Activated CD8-positive, alpha-beta memory T cell treated with anti-CD3 and anti-CD28 coated beads for 48 hours (primary cell): ENCODE measurements at regions not wholly inside any gene's neighbourhood (a gene's known extent, or its start where the extent isn't known, plus 50 kb on each side); places are given as distances from the start of the nearest gene placed in this dataset.
A peak's percentile ranks its signal among the peaks of the same experiment; 100 is the strongest.
"Not testable (repeated sequence)": the region's sequence is repeated elsewhere in the genome, so short reads cannot be mapped to it uniquely, and the experiment has no call there.

Source experiments
- DNase-seq, 3 experiments: peaks; one replicate each; pipeline ENCODE4 v3.0.0-alpha.2; 2020; ENCODE audit warnings: low read depth in 2 of 3, low spot score in 2 of 3

DNA sequence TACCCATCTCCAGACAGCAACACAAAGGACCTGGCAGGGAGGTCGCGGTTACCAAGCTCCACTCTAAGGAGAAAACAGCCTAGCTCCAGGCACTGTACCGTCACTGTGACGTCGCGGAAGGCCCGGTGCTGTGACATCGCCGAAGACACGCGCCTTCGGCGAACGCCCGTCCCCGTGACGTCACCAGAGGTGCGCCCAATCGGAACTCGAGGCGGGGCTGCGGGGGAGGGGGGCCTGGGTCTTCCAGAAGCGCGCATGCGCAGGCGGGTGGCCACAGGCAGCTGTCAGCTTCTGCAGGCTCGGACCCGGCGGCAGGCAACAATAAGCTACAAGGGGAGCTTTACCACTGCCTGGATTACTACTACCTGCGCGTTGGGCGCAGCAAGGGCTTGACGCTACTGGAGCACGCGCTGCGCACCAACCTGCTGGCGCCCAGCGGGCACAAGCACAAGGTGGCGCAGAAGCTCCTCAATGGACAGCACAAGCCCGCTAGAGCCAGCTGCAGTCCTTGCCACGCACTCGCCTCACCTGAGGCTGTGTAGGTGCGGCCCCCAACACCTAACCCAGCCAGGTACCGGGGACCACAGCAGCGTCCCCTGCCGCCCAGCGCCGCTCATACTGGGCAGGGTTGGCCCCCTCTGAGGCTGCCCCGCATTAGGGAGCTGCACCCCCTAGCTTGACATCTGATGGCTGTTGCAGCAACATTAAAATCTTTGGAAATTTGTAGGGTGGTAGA, 208.4 kb downstream of the TPST1 start:
- peak; percentile 66 to 73 (median 73) for DNase-seq

DNA sequence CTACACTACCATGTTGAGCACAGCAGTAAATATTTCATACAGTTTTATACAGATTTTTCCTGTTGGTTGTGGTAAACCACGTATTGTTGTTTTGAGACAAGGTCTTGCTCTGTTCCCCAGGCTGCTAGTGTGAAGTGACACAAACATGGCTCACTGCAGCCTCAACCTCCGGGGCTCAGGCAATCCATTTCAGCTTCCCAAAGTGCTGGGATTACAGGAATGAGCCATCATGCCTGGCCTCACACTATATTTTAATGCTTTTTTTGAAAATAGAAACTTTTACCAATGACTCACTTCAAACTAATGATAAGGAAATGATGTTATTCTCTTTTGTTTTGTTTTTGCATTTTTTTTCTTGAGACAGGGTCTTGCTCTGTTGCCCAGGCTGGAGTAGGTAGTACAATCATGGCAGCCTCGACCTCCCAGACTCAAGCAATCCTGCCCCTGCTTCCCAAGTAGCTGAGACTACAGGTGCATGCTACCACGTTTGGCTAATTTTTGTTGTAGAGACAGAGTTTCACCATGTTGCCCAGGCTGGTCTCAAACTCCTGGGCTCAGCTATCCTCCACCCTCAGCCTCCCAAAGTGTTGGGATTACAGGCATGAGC, 210.6 kb downstream of the TPST1 start:
- no peak for DNase-seq

DNA sequence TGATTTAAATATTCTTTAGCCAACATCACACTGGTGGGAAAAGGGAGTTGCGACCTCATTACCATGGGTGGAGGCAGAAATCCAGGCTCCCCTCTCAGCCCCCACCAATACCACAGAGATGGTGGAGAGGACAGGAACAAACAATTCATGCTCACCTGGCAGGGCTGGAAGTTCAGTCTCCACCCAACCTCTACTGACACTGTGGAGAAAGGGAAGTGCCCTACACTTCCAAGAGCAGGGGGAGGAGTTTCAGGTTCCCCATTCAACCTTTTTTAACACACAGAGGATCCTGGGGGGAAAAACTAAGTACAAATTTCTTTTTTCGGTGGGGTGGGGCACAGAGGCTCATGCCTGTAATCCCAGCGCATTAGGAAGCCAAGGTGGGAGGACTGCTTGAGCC, 210.1 kb upstream of the KCTD7 start:
- no peak for DNase-seq

DNA sequence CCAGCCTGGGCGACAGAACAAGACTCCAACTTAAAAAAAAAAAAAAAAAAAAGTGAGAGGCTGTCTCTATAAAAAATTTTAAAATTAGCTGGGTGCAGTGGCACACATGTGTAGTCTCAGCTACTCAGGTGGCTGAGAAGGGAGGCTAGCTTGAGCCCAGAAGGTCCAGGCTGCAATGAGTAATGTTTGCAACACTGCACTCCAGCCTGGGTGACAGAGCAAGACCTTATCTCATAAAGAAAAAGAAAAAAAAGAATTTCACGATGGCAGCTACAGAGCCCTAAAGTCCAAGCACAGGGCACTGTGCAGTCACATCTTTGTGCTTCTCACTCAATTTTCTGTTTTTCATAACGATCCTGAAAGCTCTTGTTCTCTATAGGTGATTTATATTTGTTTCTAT, 209.5 kb upstream of the KCTD7 start:
- DNase-seq = no peak

DNA sequence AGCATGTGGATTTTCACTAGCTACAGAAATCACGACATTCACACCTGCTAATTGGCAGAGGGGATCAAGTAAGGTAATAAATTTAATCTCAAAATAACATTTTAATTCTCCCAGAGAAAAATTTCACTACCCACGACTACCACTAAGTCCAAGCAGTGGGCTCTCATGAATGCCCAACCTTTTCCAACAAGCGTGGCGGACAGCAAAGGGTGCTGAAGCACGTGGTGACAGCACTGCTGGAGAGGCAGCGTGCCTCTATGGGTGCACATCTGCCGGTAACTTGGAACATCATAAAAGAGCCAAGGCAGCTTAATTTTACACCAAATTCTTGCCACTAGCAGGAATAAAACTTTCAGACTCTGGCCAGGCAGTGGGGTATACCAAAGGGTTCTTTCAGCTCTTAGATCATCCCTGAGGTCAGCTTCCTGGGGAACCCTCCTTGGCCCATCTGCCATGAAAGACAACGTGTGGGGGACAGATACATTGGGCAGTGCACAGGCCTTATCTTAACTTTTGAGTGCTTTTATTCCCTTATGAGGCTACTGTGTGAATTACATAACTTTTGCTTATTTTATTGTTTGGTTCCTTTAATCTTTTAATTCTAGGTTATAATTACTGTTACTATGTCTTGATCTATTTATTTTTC, 206.7 kb upstream of the KCTD7 start:
- DNase-seq = no peak

DNA sequence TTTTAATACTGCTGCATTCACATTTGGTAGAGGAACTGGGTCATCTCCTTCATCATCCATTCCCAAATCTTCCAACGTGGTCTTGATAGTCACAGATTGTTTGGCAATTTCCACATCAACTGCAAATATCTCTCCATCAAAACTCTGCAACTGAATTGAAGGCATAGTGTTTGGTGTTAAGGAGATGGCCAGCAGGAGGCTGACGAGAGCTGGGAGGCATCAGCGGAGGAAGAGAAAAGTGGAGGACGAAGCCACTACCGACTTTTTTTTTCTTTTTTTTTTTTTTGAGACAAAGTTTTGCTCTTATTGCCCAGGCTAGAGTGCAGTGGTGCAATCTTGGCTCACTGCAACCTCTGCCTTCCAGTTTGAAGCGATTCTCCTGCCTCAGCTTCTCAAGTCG, 205.0 kb upstream of the KCTD7 start:
- no peak for DNase-seq

DNA sequence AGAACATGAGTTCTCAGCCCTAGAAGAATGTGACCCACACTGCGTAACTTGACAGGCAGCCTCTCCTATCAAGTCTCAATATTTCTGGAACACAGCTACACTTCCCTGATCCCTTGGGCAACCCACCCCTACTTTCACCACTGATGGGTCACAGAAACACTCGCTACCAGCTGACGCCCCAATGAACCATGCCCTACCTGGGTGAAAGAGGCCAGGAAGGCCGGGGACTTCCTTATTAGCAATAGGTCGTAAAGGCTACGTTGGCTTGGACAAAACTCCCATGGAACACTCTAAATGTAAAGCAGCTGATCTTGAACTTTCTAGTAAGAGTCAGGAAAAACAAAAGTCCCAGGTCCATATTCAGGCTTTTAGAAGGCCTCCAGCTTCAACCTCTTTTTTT, 202.3 kb upstream of the KCTD7 start:
- DNase-seq = no peak

DNA sequence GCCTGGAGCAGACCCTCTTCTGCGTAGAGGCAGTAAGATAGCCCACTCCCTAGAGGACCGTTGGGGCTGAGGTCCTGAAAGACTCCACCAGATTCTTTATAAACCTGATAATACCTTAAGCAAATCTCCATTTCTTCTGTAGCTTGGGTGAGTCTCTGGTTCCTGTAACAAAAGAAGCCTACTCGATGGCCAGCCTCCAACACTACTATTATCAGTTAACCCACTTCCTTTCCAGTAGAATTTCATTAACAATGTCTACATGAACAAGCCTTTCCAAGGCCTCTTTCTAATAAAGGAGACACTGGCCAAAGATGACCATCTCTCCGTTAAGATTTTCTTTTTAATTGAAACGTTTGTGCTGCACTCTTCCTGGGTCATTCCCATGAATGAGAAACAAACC, 201.7 kb upstream of the KCTD7 start:
- no peak for DNase-seq

DNA sequence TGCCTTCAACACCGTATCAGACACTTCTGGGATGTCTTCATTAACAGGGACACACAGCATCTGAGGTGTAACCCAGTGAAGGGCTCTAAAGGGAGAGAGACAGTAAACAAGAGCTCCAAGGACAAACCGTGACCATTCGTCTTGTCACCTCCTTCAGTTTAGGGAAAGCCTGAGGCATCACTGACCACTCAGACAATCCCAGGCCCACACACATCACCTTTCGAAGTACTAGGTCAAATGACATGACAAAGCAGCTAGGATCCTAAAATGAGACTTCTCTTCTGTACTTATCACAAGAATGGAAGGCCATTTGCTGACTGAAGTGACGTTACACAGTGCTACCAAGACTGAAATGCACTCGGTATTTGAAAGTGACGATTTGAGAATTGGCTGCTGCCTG, 200.7 kb upstream of the KCTD7 start:
- DNase-seq = no peak

DNA sequence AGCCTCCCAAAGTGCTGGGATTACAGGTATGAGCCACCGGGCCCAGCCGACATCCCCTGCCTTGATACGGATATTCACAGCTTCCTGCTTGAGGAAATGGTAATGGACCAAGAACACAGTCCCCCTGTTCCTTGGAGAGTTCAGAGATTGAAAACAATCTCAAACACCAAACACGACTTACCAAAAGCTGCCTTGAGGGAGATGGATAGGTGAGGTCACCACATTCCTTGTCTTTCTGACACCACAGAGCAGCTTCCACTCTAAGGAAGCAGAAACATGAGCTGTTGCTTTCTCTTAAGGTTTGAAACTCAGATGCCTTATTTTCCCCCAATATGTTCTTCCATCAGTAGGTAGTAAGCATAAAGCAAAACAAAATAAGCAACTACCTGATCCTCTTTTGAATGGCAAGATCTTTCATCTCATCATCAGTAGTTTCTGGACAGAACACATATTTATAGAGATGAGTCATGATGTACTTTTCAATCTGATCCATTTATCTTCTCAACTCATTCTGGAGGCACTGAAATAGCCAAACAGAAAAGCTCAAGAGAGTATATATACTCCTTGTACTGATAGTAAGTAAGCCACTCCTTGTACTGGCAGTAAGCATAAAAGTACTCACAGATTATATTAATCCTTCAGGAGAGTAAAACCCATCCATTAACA, 199.1 kb upstream of the KCTD7 start:
- DNase-seq = no peak

DNA sequence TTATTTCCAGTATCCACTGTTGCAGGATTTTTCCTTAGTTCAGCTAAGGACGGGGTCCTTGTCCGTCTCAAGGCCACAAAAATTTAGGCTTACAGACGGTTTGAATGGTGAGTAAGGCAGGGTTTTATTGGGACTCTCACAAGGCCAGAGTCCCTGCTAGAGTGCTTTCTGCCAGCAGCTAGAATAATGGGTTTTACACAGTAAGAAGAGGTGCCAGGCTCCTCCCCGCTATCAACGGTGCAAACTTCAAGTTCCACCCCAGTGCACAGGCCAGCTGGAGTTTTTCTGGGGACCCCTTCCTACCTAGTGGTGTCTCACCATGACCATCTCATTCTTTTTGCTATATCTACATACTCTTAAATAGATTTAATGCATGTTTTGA, 198.5 kb upstream of the KCTD7 start:
- DNase-seq = no peak

DNA sequence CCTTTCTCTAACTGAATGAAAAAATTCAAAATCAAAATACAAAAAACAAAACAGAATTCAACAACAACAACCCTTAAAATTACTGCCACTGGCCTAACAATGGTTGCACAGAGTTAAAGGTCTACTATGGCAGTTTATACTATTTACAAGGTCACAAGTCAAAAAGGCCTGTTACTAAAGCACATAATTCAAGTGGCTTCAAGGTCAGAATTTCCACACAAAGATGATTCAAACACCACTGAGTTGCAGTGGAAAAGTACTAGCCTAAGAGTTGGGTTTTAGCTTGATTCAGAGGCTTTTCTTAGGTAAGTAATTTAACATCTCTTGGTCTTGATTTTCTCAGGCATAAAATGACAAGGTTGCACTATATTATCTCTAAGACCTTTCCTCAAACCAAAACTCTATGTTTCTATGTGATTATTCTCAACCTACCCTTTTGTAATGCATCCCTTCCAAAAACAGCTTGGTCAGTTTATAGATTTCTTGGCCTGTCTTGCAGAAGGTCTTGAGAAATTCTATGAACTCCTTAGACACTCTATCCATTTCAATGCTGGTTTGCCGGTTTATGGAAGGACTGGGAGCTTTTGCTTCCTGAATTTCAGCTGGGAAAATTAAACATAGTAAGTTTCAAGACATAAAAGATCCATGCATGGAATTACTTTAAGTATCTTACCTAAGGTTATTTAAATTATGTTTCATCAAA, 189.8 kb upstream of the KCTD7 start:
- not testable (repeated sequence) for DNase-seq

DNA sequence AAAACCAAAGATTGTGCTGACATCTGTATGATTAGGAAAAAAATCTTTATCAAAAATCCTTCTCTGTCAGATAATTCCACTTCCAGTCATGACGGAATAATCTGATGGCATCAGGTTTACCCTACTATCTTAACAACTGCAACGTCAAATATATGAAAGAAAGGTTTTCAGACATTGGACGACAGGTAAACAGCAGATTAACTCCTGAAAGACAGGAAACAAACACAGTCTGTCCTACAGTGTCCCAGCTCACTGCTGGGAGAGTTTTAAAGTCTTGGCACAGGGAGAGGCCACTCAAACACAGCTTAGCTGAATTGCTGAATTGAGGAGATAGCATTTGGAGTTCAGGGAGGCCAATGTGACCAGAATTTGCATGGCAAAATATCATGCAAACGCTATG, 186.3 kb upstream of the KCTD7 start:
- no peak for DNase-seq

DNA sequence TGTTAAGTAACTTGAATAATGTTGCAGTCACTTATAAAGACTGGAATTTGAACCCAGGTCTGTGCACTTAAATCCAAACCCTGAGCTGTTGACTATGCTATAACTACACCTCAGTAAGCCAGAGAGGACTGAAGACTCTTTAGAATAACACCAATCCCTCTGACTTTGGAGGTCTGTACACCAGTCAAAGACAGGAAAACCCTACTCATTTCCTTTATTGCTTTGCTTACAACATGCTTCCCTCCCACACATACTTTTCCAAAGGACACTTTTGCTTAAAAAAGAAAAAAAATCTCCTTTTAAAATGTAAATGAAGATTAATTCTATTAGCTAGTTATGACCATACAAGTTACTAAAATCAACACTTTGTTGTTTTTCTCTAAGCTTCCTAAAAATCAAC, 184.7 kb upstream of the KCTD7 start:
- DNase-seq = no peak

DNA sequence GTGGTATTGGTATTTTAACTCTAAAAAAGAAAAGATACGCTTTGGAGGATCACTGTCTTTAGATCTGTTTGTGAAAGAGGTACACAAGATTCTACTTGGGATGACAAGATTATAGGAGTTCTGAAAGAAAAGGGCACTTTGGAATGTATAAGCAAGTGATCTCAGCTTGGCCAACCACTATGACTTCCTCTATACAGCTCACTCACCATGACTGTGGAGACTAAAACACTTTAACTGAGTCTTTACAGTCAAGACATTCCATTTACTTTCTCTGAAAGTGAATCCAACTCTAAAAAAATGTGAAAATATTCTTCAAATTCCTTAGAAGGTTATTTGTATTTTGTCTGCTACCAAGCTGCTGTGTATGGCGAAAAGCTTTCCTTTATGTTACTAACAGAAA, 181.7 kb upstream of the KCTD7 start:
- not testable (repeated sequence) for DNase-seq

DNA sequence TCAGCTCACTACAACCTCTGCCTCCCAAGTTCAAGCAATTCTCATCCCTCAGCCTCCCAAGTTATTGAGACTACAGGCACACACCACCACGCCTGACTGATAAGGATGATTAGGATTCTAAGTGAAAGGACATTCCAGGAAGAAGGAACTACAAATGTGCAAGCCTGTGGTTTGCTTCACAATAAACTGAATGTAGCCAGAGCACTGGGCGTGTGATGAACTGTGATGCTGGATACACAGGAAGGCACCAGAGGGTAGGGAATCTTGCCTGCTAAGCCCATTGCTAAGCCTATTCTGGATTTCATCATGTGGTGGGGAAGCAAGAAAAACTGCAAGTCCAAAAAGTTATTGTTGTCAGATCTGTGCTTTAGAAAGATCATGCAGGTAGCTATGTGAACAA, 177.9 kb upstream of the KCTD7 start:
- not testable (repeated sequence) for DNase-seq

DNA sequence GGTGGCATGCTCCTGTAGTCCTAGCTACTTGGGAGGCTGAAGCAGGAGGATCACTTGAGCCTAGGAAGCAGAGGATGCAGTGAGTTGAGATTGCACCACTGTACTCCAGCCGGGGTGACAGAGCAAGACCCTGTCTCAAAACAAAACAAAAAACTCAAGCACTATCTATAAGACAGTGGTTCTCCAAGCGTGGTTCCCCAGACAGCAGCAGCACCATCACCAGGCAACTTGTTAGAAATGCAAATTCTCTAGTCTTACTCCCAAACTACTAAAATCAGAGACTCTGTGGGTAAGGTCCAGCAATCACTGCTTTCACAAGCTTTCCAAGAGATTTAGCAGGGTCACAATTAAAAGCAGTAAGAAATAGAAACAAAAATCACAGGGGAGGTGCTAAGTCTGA, 177.0 kb upstream of the KCTD7 start:
- not testable (repeated sequence) for DNase-seq

DNA sequence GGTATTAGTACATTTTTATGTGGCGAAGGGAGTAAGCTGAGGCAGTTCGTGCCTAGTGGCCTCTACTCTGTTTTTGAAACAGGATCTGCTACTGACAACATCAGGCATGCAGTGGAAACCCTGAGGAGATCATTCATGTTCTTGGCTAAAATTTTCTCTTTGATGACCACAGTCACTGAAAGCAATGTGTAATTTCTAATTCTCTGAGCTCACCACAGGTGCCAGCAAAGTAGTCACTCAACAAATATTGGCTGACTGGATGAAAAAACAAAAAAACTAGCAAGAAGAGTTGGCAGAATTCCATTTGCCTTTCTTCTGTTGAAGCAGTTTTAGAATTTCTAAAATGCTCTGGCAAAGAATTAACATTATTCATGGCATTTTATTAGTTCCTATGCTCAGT, 176.5 kb upstream of the KCTD7 start:
- no peak for DNase-seq

DNA sequence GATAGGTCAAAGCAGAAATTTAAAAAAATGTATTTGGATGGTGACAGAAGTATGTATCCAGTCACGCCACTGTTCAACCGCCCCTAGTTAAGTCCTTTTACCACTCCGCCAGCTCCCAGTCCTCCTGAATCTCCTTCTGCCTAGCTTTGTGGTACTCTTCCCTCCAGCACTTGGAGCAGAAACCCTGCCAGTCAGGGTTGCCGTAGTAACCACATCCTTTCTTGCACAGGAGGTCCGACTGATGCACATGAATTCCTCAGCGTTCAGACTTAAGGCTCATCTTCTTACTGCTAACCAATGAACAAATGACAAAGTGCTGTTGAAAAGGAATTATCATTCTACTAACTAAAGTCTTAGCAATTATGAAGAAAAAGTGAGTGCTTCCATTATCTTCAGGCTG, 175.3 kb upstream of the KCTD7 start:
- no peak for DNase-seq

DNA sequence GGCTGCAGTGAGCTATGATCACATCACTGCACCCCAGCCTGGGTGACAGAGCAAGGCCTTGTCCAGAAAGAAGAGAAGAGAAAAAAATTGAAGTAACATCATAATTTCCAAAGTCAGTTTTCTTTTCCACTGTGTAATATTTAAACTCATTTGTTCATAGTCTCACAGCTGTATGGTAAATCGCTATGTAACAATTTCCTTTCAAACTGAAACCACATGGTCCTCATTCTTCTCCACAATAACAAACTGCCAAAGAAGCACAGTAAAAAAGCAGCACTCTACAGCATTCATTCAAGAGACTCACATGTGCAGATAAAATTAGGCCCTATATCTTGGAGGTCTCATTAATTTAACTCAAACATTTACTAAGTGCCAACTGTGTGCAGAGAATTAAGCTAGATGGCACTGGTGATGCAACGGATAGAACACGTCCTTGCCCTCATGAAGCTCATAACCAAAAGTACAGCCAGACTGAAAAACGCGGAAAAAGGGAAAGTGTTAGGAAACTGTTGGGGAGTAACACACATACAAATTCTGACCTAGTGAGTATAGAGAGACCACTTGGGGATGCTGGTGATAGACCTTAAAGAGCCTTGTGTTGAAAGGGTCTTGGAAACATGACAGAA, 174.0 kb upstream of the KCTD7 start:
- DNase-seq = no peak

DNA sequence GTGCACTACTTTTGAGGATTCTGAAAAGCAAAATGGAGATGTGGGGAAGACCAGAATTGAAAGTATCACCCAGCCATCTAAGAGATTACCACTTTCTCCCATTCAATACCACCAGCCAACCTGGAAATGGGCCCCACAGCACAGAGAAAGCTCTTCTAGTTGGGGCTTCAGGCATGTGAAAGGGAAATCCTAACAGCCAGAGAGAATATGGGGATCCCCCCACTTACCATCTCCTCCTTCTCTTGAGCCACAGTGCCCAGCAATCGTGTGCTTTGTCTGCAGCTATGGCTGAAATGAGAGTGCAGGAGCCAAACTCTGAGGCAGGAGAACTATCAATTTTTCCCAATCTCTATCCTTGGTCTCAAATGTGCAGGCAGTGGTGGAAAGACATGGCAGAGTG, 173.2 kb upstream of the KCTD7 start:
- not testable (repeated sequence) for DNase-seq
